ENCODE measurements at regions not wholly inside any gene's neighbourhood (a gene's known extent, or its start where the extent isn't known, plus 50 kb on each side); places are given as distances from the start of the nearest gene placed in this dataset.

DNA sequence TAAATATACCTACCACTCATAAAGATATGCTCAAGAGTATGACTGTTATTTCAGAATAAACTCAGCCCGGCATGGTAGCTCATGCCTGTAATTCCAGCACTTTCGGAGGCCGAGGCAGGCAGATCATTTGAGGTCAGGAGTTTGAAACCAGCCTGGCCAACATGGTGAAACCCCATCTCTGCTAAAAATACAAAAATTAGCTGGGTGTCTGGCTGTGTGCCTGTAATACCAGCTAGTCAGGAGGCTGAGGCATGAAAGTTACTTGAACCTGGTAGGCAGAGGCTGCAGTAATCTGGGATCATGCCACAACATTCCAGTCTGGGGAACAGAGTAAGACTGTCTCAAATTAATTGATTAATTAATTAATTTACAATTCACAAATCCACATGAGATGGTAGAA lies 208.2 kb upstream of the PDGFD start:
- in situ Hi-C loops (cut with HindIII; ENCODE audit: low sequenced_read_pairs): no loop called here
- TF ChIP-seq, protein P1, sequence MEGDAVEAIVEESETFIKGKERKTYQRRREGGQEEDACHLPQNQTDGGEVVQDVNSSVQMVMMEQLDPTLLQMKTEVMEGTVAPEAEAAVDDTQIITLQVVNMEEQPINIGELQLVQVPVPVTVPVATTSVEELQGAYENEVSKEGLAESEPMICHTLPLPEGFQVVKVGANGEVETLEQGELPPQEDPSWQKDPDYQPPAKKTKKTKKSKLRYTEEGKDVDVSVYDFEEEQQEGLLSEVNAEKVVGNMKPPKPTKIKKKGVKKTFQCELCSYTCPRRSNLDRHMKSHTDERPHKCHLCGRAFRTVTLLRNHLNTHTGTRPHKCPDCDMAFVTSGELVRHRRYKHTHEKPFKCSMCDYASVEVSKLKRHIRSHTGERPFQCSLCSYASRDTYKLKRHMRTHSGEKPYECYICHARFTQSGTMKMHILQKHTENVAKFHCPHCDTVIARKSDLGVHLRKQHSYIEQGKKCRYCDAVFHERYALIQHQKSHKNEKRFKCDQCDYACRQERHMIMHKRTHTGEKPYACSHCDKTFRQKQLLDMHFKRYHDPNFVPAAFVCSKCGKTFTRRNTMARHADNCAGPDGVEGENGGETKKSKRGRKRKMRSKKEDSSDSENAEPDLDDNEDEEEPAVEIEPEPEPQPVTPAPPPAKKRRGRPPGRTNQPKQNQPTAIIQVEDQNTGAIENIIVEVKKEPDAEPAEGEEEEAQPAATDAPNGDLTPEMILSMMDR (IDR thresholded peaks at IDR 0.05; ENCODE audit: low read depth, low read length, missing control alignments): no peak
- H3K4me3 ChIP-seq (ENCODE audit: low read depth, low read length): no peak overlapping the region
- no peak for DNase-seq (ENCODE audit: low read depth)

GRCh38 chr11:104370478-104370877 lies 206.5 kb upstream of the PDGFD start:
- TF ChIP-seq, protein P1 (IDR thresholded peaks at IDR 0.05; ENCODE audit: low read depth, low read length, missing control alignments): no peak
- H3K4me3 ChIP-seq (ENCODE audit: low read depth, low read length): no peak overlapping the region
- no peak for DNase-seq (ENCODE audit: low read depth)
- in situ Hi-C loops (cut with HindIII; ENCODE audit: low sequenced_read_pairs): no loop called here

DNA sequence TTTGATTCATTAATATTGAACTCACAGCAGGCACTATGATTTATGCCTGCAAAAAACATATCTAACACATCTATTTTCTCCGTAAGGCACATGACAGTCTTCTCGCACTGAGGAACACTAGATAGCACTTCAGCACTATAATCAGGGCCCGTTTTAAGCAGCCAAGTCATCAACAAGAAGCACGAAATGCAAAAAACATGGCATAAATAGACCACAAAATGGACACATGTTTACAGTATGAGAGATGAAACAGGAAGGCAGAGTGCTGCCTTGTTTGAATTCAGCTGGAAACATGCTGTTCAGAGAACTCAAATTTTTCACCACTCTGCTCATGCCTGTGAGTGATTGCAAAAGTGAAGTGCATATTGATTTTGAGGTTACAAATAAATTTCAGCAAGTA lies 205.8 kb upstream of the PDGFD start:
- no peak for DNase-seq (ENCODE audit: low read depth)
- in situ Hi-C loops (cut with HindIII; ENCODE audit: low sequenced_read_pairs): no loop called here
- TF ChIP-seq, protein P1 (IDR thresholded peaks at IDR 0.05; ENCODE audit: low read depth, low read length, missing control alignments): no peak
- no peak overlapping the region for H3K4me3 ChIP-seq (ENCODE audit: low read depth, low read length)

DNA sequence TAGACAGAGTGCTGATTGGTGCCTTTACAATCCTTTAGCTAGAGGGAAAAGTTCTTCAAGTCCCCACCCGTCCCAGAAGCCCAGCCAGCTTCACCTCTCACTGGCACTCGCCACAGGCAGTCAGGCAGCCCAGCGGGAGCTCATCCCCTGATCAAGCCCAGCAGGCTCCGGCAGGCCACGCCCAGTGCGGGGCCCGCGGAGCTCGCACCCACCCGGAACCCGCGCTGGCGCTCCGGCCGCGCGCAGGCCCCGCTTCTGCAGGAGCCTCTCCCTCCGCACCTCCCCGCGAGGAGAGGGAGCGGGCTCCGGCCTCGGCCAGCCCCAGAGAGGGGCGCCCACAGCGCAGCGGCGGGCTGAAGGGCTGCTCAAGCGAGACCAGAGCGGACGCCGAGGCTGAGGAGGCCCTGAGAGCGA lies 202.4 kb upstream of the PDGFD start:
- no peak overlapping the region for H3K4me3 ChIP-seq (ENCODE audit: low read depth, low read length)
- in situ Hi-C loops (cut with HindIII; ENCODE audit: low sequenced_read_pairs): no loop called here
- no peak for DNase-seq (ENCODE audit: low read depth)
- TF ChIP-seq, protein P1 (IDR thresholded peaks at IDR 0.05; ENCODE audit: low read depth, low read length, missing control alignments): no peak

- TF ChIP-seq, protein P1 (IDR thresholded peaks at IDR 0.05; ENCODE audit: low read depth, low read length, missing control alignments): no peak
- in situ Hi-C loops (cut with HindIII; ENCODE audit: low sequenced_read_pairs): no loop called here
- DNase-seq (ENCODE audit: low read depth): no peak
- no peak overlapping the region for H3K4me3 ChIP-seq (ENCODE audit: low read depth, low read length)
Observed at GRCh38 chr11:104365676-104366075, 201.7 kb upstream of the PDGFD start.

- in situ Hi-C loops (cut with HindIII; ENCODE audit: low sequenced_read_pairs): no loop called here
- TF ChIP-seq, protein P1 (IDR thresholded peaks at IDR 0.05; ENCODE audit: low read depth, low read length, missing control alignments): no peak
- no peak for DNase-seq (ENCODE audit: low read depth)
- no peak overlapping the region for H3K4me3 ChIP-seq (ENCODE audit: low read depth, low read length)
Observed at GRCh38 chr11:104361975-104362374, 198.0 kb upstream of the PDGFD start.

- no peak overlapping the region for H3K4me3 ChIP-seq (ENCODE audit: low read depth, low read length)
- in situ Hi-C loops (cut with HindIII; ENCODE audit: low sequenced_read_pairs): no loop called here
- no peak for DNase-seq (ENCODE audit: low read depth)
- TF ChIP-seq, protein P1 (IDR thresholded peaks at IDR 0.05; ENCODE audit: low read depth, low read length, missing control alignments): no peak
Observed at GRCh38 chr11:104352036-104352435, 188.1 kb upstream of the PDGFD start.
